Ectodermal cell (in vitro differentiated cells): ENCODE measurements at regions not wholly inside any gene's neighbourhood (a gene's known extent, or its start where the extent isn't known, plus 50 kb on each side); places are given as distances from the start of the nearest gene placed in this dataset.

Experiments
- H3K27ac ChIP-seq: 2 replicates; pipeline ENCODE4 v1.7.0; 2013; ENCODE audit warnings: mild to moderate bottlenecking, low read depth, low read length; ENCODE audit not compliant: insufficient read depth, poor library complexity, severe bottlenecking
- H3K27me3 ChIP-seq: 2 replicates; pipeline ENCODE4 v1.7.0; 2013; ENCODE audit warnings: mild to moderate bottlenecking, low read length; ENCODE audit not compliant: insufficient read depth, control insufficient read depth, poor library complexity, severe bottlenecking
- H3K36me3 ChIP-seq: one replicate; pipeline ENCODE4 v1.7.0; 2013; ENCODE audit warnings: low read length; ENCODE audit not compliant: control insufficient read depth, insufficient read depth
- H3K4me1 ChIP-seq: one replicate; pipeline ENCODE4 v1.7.0; 2013; ENCODE audit warnings: low read length; ENCODE audit not compliant: control insufficient read depth, insufficient read depth
- H3K4me3 ChIP-seq: 2 replicates; pipeline ENCODE4 v1.7.0; 2013; ENCODE audit warnings: low read depth, low read length, control low read depth; ENCODE audit not compliant: insufficient read depth
- H3K9me3 ChIP-seq: 2 replicates; pipeline ENCODE4 v1.7.0; 2013; ENCODE audit warnings: mild to moderate bottlenecking, low read length, moderate library complexity; ENCODE audit not compliant: control insufficient read depth
- WGBS, 2 experiments: methylation state at CpG; one replicate each; pipeline ENCODE4 v1.1.7; 2013; ENCODE audit warnings: missing lambda C conversion rate in 2 of 2; 5-methylcytosine and 5-hydroxymethylcytosine counted together

GRCh38 chr18:61148322-61148721 is 184.9 kb upstream of the CDH20 start:
- Histone ChIP-seq H3K27ac (no peak overlapping the region), H3K27me3 (no peaks in the 10 kb centered on the region), H3K36me3 (no peaks in the 10 kb centered on the region), H3K4me3 (no peak overlapping the region), H3K9me3 (no peaks in the 10 kb centered on the region), H3K4me1 (no peaks in the 10 kb centered on the region)

GRCh38 chr18:61149786-61150185 is 183.4 kb upstream of the CDH20 start:
- Histone ChIP-seq H3K27ac (no peak overlapping the region), H3K27me3 (no peaks in the 10 kb centered on the region), H3K4me3 (no peak overlapping the region), H3K9me3 (no peaks in the 10 kb centered on the region), H3K4me1 (no peaks in the 10 kb centered on the region), H3K36me3 (no peaks in the 10 kb centered on the region)
- 85 to 95% methylated on average over 5 of the region's 5 CpGs for WGBS, 2 experiments

GRCh38 chr18:61153571-61153970 is 179.7 kb upstream of the CDH20 start:
- no peak overlapping the region for H3K4me3 ChIP-seq
- no peaks in the 10 kb centered on the region for H3K36me3 ChIP-seq
- H3K9me3 ChIP-seq, result no peaks in the 10 kb centered on the region
- H3K27ac ChIP-seq, result no peak overlapping the region
- H3K4me1 ChIP-seq, result no peaks in the 10 kb centered on the region
- WGBS, 2 experiments, result 91 to 92% methylated on average over 3 of the region's 3 CpGs
- no peaks in the 10 kb centered on the region for H3K27me3 ChIP-seq

GRCh38 chr18:61154866-61155265 is 178.4 kb upstream of the CDH20 start:
- Histone ChIP-seq H3K4me3 (no peak overlapping the region), H3K9me3 (no peaks in the 10 kb centered on the region), H3K36me3 (no peaks in the 10 kb centered on the region), H3K27me3 (no peaks in the 10 kb centered on the region), H3K27ac (no peak overlapping the region), H3K4me1 (no peaks in the 10 kb centered on the region)
- 96% methylated on average over 3 of the region's 3 CpGs for WGBS, 2 experiments

- Histone ChIP-seq H3K9me3 (no peaks in the 10 kb centered on the region), H3K4me3 (no peak overlapping the region), H3K36me3 (no peaks in the 10 kb centered on the region), H3K4me1 (no peaks in the 10 kb centered on the region), H3K27me3 (no peaks in the 10 kb centered on the region), H3K27ac (no peak overlapping the region)
- WGBS, 2 experiments, result 93 to 100% methylated on average over 1 of the region's 3 CpGs
These were observed 177.6 kb upstream of the CDH20 start for GRCh38 chr18:61155586-61155985.

GRCh38 chr18:61157451-61157850 is 175.8 kb upstream of the CDH20 start:
- Histone ChIP-seq H3K4me1 (no peaks in the 10 kb centered on the region), H3K27ac (no peak overlapping the region), H3K27me3 (no peaks in the 10 kb centered on the region), H3K4me3 (no peak overlapping the region), H3K9me3 (no peaks in the 10 kb centered on the region), H3K36me3 (no peaks in the 10 kb centered on the region)
- WGBS, 2 experiments, result 93 to 97% methylated on average over 5 to 6 of the region's 6 CpGs

- H3K4me3 ChIP-seq, result no peak overlapping the region
These were observed 174.0 kb upstream of the CDH20 start for GRCh38 chr18:61159246-61159645.

GRCh38 chr18:61164321-61164720 is 168.9 kb upstream of the CDH20 start:
- 91 to 94% methylated on average over 1 of the region's 1 CpG for WGBS, 2 experiments
- no peak overlapping the region for H3K27ac ChIP-seq
- no peak overlapping the region for H3K4me3 ChIP-seq
- H3K36me3 ChIP-seq, result no peaks in the 10 kb centered on the region
- H3K4me1 ChIP-seq, result no peaks in the 10 kb centered on the region
- no peaks in the 10 kb centered on the region for H3K9me3 ChIP-seq
- H3K27me3 ChIP-seq, result no peaks in the 10 kb centered on the region

More at GRCh38 chr18:61159246-61159645, 174.0 kb upstream of the CDH20 start:
- Histone ChIP-seq H3K4me1 (no peaks in the 10 kb centered on the region), H3K27ac (no peak overlapping the region), H3K36me3 (no peaks in the 10 kb centered on the region), H3K9me3 (no peaks in the 10 kb centered on the region), H3K27me3 (no peaks in the 10 kb centered on the region)
- 92 to 93% methylated on average over 4 of the region's 4 CpGs for WGBS, 2 experiments

- Histone ChIP-seq H3K27me3 (no peaks in the 10 kb centered on the region), H3K9me3 (no peaks in the 10 kb centered on the region), H3K4me1 (no peaks in the 10 kb centered on the region), H3K27ac (no peak overlapping the region), H3K4me3 (no peak overlapping the region), H3K36me3 (no peaks in the 10 kb centered on the region)
- WGBS, 2 experiments, result 93 to 100% methylated on average over 1 of the region's 1 CpG
These were observed 165.3 kb upstream of the CDH20 start for GRCh38 chr18:61167902-61168301.

- H3K4me3 ChIP-seq, result no peak overlapping the region
- no peak overlapping the region for H3K27ac ChIP-seq
- WGBS, 2 experiments, result 90 to 100% methylated on average over 4 of the region's 4 CpGs
- no peaks in the 10 kb centered on the region for H3K36me3 ChIP-seq
- no peaks in the 10 kb centered on the region for H3K4me1 ChIP-seq
- no peaks in the 10 kb centered on the region for H3K27me3 ChIP-seq
- no peaks in the 10 kb centered on the region for H3K9me3 ChIP-seq
These were observed 163.8 kb upstream of the CDH20 start for GRCh38 chr18:61169386-61169785.

GRCh38 chr18:61172624-61173023 is 160.6 kb upstream of the CDH20 start:
- Histone ChIP-seq H3K4me1 (no peaks in the 10 kb centered on the region), H3K27me3 (no peaks in the 10 kb centered on the region), H3K4me3 (no peak overlapping the region), H3K36me3 (no peaks in the 10 kb centered on the region), H3K9me3 (no peaks in the 10 kb centered on the region), H3K27ac (no peak overlapping the region)
- 100% methylated on average over 1 of the region's 1 CpG; no CpG with 5 or more reads in 1 of the 2 experiments for WGBS, 2 experiments
